GM12878 (cell line): ENCODE measurements at regions not wholly inside any gene's neighbourhood (a gene's known extent, or its start where the extent isn't known, plus 50 kb on each side); places are given as distances from the start of the nearest gene placed in this dataset.

Experiments used
- ATAC-seq: fragments of 200-7000 bp; cut with Tn5 transposase; 3 replicates; pipeline ENCODE4 v1.9.1; 2020; ENCODE audit warnings: mild to moderate bottlenecking, moderate library complexity
- BruUV-seq: library from RNA; stranded (reverse); fragments of 400-500 nt; replicated peaks from 2 replicates; lab custom pipeline; 2021; lab: Mats Ljungman, UMichigan
- CTCF ChIA-PET: fragments of 300-600 bp; sonication (Branson Sonifier 250); formaldehyde crosslinking; extraction: SDS; loops from one replicate; lab custom pipeline; 2021; ENCODE audit warnings: inconsistent platforms; lab: Yijun Ruan, JAX
- POLR2A ChIA-PET: fragments of 350-600 bp; formaldehyde crosslinking; extraction: SDS; loops from one replicate; lab custom pipeline; 2021; ENCODE audit warnings: inconsistent platforms; lab: Charles Lee
- RAD21 ChIA-PET: fragments of 300-600 bp; sonication (Branson Sonifier 250); formaldehyde crosslinking; loops from one replicate; lab custom pipeline; 2023; ENCODE audit warnings: antibody characterized with exemption; ENCODE audit not compliant: unreplicated experiment; lab: Charles Lee
- SMC1A ChIA-PET: fragments of 300-600 bp; sonication (Branson Sonifier 250); formaldehyde crosslinking; loops from one replicate; lab custom pipeline; 2023; ENCODE audit not compliant: unreplicated experiment, uncharacterized antibody; lab: Charles Lee
- DNase-seq: peaks from one replicate; pipeline ENCODE4 v3.0.0-alpha.2; 2011; ENCODE audit warnings: low read depth, low spot score
- FAIRE-seq: peaks from 3 replicates; lab custom pipeline; 2011; peaks lifted over from hg19 to GRCh38; lab: Jason Lieb, UNC
- H2AFZ ChIP-seq: 2 replicates; pipeline ENCODE4 v1.6.0; 2011; ENCODE audit warnings: low read depth, low read length, control low read depth; ENCODE audit not compliant: control insufficient read depth
- H3K27ac ChIP-seq: 2 replicates; pipeline ENCODE4 v1.5.1; 2011; ENCODE audit warnings: control low read depth; ENCODE audit not compliant: control insufficient read depth, insufficient read depth
- H3K27me3 ChIP-seq, 2 experiments: replicated peaks in 1 of 2; 2 replicates each; pipeline versions ENCODE4 v1.6.0 to v1.6.1; 2011; ENCODE audit warnings: low read length in 1 of 2; ENCODE audit not compliant: control insufficient read depth in 2 of 2, insufficient read depth in 2 of 2
- H3K36me3 ChIP-seq, 2 experiments: 2 replicates each; pipeline ENCODE4 v1.5.1; 2011; ENCODE audit warnings: low read length in 1 of 2; ENCODE audit not compliant: control insufficient read depth in 2 of 2, insufficient read depth in 2 of 2
- H3K4me1 ChIP-seq: 2 replicates; pipeline ENCODE4 v1.6.1; 2011; ENCODE audit warnings: mild to moderate bottlenecking, low read length, moderate library complexity, mixed read lengths; ENCODE audit not compliant: control insufficient read depth, insufficient read depth
- H3K4me2 ChIP-seq: 2 replicates; pipeline ENCODE4 v1.6.0; 2011; ENCODE audit warnings: control low read depth; ENCODE audit not compliant: control insufficient read depth, insufficient read depth
- H3K4me3 ChIP-seq: fragments of 200-600 bp; sonication (generic); 2 replicates; pipeline ENCODE4 v1.5.1; 2016
- H3K79me2 ChIP-seq: 2 replicates; pipeline ENCODE4 v1.6.0; 2011; ENCODE audit warnings: low read length; ENCODE audit not compliant: control insufficient read depth, insufficient read depth
- H3K9ac ChIP-seq: 2 replicates; pipeline ENCODE4 v1.8.0; 2011; ENCODE audit warnings: low read length, control low read depth, mixed read lengths; ENCODE audit not compliant: control insufficient read depth, insufficient read depth
- H3K9me3 ChIP-seq: replicated peaks from 3 replicates; pipeline ENCODE4 v1.5.1; 2011; ENCODE audit warnings: mild to moderate bottlenecking, low read length; ENCODE audit not compliant: control insufficient read depth, insufficient read depth
- H4K20me1 ChIP-seq: 2 replicates; pipeline ENCODE4 v1.6.0; 2011; ENCODE audit not compliant: control insufficient read depth, insufficient read depth
- BACH1 ChIP-seq: fragments of 450-650 bp; IDR thresholded peaks from 2 replicates; pipeline ENCODE4 v1.6.1; 2017; ENCODE audit warnings: mild to moderate bottlenecking, borderline replicate concordance
- BRCA1 ChIP-seq: IDR thresholded peaks from 2 replicates; pipeline ENCODE4 v1.6.1; 2011; ENCODE audit warnings: low read depth, low read length, improper control_type of control experiment
- CHD1 ChIP-seq: IDR thresholded peaks from 2 replicates; pipeline ENCODE4 v1.6.1; 2012; ENCODE audit warnings: low read depth, low read length, improper control_type of control experiment
- EP300 ChIP-seq, 2 experiments: fragments of 150-350 bp in 1 of 2; IDR thresholded peaks; 2 replicates each; pipeline ENCODE4 v1.6.1; 2011 to 2012; ENCODE audit warnings: low read depth in 2 of 2, low read length in 2 of 2, borderline replicate concordance in 1 of 2, improper control_type of control experiment in 1 of 2, inconsistent platforms in 1 of 2; ENCODE audit not compliant: control insufficient read depth in 1 of 2
- MXI1 ChIP-seq: fragments of 150-350 bp; IDR thresholded peaks from 2 replicates; pipeline ENCODE4 v1.6.1; 2011; ENCODE audit warnings: low read depth, mild to moderate bottlenecking, inconsistent platforms, low read length, improper control_type of control experiment
- MYB ChIP-seq: fragments of 150-350 bp; IDR thresholded peaks from 2 replicates; pipeline ENCODE4 v1.6.1; 2014; ENCODE audit warnings: mild to moderate bottlenecking, low read depth, low read length, borderline replicate concordance
- MYC ChIP-seq: IDR thresholded peaks from 2 replicates; pipeline ENCODE4 v1.6.1; 2011; ENCODE audit warnings: mild to moderate bottlenecking, low read length, moderate library complexity, inconsistent platforms; ENCODE audit not compliant: insufficient read depth, insufficient replicate concordance, insufficient read length, severe bottlenecking
- RBBP5 ChIP-seq: fragments of 200-600 bp; sonication (generic); conservative IDR thresholded peaks from 2 replicates; pipeline ENCODE4 v1.6.1; 2016
- TARDBP ChIP-seq: IDR thresholded peaks from 2 replicates; pipeline ENCODE4 v1.6.1; 2016; ENCODE audit warnings: borderline replicate concordance
- ZNF592 ChIP-seq: fragments of 450-650 bp; IDR thresholded peaks from 2 replicates; pipeline ENCODE4 v1.6.1; 2017; ENCODE audit warnings: mild to moderate bottlenecking, moderate library complexity
- ZSCAN29 ChIP-seq: fragments of 450-650 bp; IDR thresholded peaks from 2 replicates; pipeline ENCODE4 v1.6.1; 2017; ENCODE audit warnings: mild to moderate bottlenecking, moderate library complexity
- WGBS: methylation state at CpG from one replicate; pipeline ENCODE4 v1.1.6; 2016; ENCODE audit warnings: low lambda C conversion rate; ENCODE audit not compliant: insufficient replicate concordance, insufficient coverage; ENCODE audit errors: missing lambda C conversion rate; 5-methylcytosine and 5-hydroxymethylcytosine counted together
- in situ Hi-C: fragments of 300-500 bp; cut with MboI; formaldehyde crosslinking; loops from 9 replicates; pipeline ENCODE4 v1.14.3; 2018; ENCODE audit warnings: mixed read lengths
- intact Hi-C: fragments of 100-400 bp; cut with micrococcal nuclease; formaldehyde crosslinking; loops from one replicate; pipeline ENCODE4 v1.14.2; 2022; ENCODE audit not compliant: unreplicated experiment
- TF ChIP-seq, protein P1 (sequence below): fragments of 450-650 bp; IDR thresholded peaks from 2 replicates; pipeline ENCODE4 v1.6.1; 2017; ENCODE audit warnings: low read depth, mild to moderate bottlenecking, moderate library complexity

GRCh38 chr16:7132465-7132864 is 200.2 kb upstream of the RBFOX1 start:
- Histone ChIP-seq H3K4me2 (no peak overlapping the region), H4K20me1 (no peaks in the 10 kb centered on the region), H3K27me3 (no peaks in the 10 kb centered on the region), H3K79me2 (no peaks in the 10 kb centered on the region), H3K27ac (no peak overlapping the region), H3K4me1 (no peaks in the 10 kb centered on the region), H2AFZ (no peak overlapping the region), H3K9ac (no peak overlapping the region), H3K36me3 (no peaks in the 10 kb centered on the region), H3K9me3 (no peaks in the 10 kb centered on the region), H3K4me3 (no peak overlapping the region)
- BruUV-seq, result no TSS peak
- DNase-seq (no peak), ATAC-seq (no peak), FAIRE-seq (no peak)
- intact Hi-C loops, result no loop called here
- no peak for TF ChIP-seq ZNF592
- TF ChIP-seq MYC, result no peak
- no peak for TF ChIP-seq MXI1
- TF ChIP-seq TARDBP, result no peak
- TF ChIP-seq RBBP5, result no peak
- TF ChIP-seq ZSCAN29, result no peak
- no peak for TF ChIP-seq BACH1
- no peak for TF ChIP-seq CHD1
- TF ChIP-seq, protein P1, sequence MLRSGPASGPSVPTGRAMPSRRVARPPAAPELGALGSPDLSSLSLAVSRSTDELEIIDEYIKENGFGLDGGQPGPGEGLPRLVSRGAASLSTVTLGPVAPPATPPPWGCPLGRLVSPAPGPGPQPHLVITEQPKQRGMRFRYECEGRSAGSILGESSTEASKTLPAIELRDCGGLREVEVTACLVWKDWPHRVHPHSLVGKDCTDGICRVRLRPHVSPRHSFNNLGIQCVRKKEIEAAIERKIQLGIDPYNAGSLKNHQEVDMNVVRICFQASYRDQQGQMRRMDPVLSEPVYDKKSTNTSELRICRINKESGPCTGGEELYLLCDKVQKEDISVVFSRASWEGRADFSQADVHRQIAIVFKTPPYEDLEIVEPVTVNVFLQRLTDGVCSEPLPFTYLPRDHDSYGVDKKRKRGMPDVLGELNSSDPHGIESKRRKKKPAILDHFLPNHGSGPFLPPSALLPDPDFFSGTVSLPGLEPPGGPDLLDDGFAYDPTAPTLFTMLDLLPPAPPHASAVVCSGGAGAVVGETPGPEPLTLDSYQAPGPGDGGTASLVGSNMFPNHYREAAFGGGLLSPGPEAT, result no peak
- no peak for TF ChIP-seq BRCA1
- TF ChIP-seq MYB, result no peak
- TF ChIP-seq EP300 (IDR thresholded peaks at IDR 0.05; ENCODE audit: borderline replicate concordance in 1 of 2, control insufficient read depth in 1 of 2, low read depth in 2 of 2, low read length in 2 of 2), result no peak
- POLR2A ChIA-PET, result no interaction called here
- in situ Hi-C loops, result no loop called here
- 29% methylated on average over 2 of the region's 2 CpGs for WGBS
- CTCF ChIA-PET, result no interaction called here
- RAD21 ChIA-PET, result no interaction called here
- SMC1A ChIA-PET, result no interaction called here
